OCI-LY3 (cell line): ENCODE measurements at regions not wholly inside any gene's neighbourhood (a gene's known extent, or its start where the extent isn't known, plus 50 kb on each side); places are given as distances from the start of the nearest gene placed in this dataset.

ENCODE experiments used
- EZH2phosphoT487 ChIP-seq: fragments of 200-600 bp; shearing (Covaris generic); IDR thresholded peaks from 2 replicates; pipeline ENCODE4 v1.6.1; 2018; ENCODE audit warnings: antibody characterized with exemption, mixed run types, low read depth
- TF ChIP-seq, protein P1 (sequence below): fragments of 200-600, 300-600 bp; sonication (generic); IDR thresholded peaks from 2 replicates; pipeline ENCODE4 v1.5.1; 2014; ENCODE audit warnings: antibody characterized with exemption, low read length, low read depth

DNA sequence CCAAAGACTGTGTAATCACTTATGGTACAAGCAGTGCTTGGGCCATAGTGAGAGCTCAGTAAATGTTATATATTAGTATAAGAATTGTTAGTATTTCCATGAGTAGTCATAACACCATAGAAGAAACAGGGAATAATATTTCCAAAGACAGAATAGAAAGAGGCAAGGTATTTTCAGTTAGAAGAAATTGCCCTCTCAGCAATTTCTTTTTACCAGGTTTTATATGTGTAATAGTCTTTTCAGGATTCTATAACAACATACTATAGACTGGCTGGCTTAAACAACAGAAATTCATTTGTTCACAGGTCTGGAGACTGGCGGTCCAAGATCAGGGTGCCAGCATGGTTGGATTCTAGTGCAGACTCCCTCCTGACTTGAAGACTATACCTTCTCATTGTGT is 485.7 kb downstream of the FOXO1 start:
- TF ChIP-seq, protein P1, sequence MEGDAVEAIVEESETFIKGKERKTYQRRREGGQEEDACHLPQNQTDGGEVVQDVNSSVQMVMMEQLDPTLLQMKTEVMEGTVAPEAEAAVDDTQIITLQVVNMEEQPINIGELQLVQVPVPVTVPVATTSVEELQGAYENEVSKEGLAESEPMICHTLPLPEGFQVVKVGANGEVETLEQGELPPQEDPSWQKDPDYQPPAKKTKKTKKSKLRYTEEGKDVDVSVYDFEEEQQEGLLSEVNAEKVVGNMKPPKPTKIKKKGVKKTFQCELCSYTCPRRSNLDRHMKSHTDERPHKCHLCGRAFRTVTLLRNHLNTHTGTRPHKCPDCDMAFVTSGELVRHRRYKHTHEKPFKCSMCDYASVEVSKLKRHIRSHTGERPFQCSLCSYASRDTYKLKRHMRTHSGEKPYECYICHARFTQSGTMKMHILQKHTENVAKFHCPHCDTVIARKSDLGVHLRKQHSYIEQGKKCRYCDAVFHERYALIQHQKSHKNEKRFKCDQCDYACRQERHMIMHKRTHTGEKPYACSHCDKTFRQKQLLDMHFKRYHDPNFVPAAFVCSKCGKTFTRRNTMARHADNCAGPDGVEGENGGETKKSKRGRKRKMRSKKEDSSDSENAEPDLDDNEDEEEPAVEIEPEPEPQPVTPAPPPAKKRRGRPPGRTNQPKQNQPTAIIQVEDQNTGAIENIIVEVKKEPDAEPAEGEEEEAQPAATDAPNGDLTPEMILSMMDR = no peak
- no peak for TF ChIP-seq EZH2phosphoT487
